ENCODE measurements at regions not wholly inside any gene's neighbourhood (a gene's known extent, or its start where the extent isn't known, plus 50 kb on each side); places are given as distances from the start of the nearest gene placed in this dataset.

- TF ChIP-seq CTCF (conservative IDR thresholded peaks at IDR 0.05; ENCODE audit: low read depth), result no peak
- H3K27ac ChIP-seq, result no peak overlapping the region
- POLR2A ChIA-PET (ENCODE audit: low non-redundant PET), result no interaction called here
- CTCF ChIA-PET, result no interaction called here
- no peak for DNase-seq (ENCODE audit: low spot score)
These were observed 147.9 kb upstream of the PDE1C start for GRCh38 chr7:32218154-32218467.

- ChIA-PET POLR2A (ENCODE audit: low non-redundant PET) (no interaction called here), CTCF (interaction anchor here (1.1 to 1.4 kb wide), 2 partner anchors 63 to 140 kb away, joined by 4 to 5 read pairs; no protein-coding TSS in a partner anchor)
- DNase-seq (ENCODE audit: low spot score), result no peak
- TF ChIP-seq CTCF (conservative IDR thresholded peaks at IDR 0.05; ENCODE audit: low read depth), result no peak
- no peak overlapping the region for H3K27ac ChIP-seq
These were observed 147.3 kb upstream of the PDE1C start for GRCh38 chr7:32217341-32218153.

GRCh38 chr7:32216759-32217158, 146.6 kb upstream of the PDE1C start:
- no peak for DNase-seq (ENCODE audit: low spot score)
- POLR2A ChIA-PET (ENCODE audit: low non-redundant PET), result no interaction called here
- no peak for TF ChIP-seq CTCF (conservative IDR thresholded peaks at IDR 0.05; ENCODE audit: low read depth)
- CTCF ChIA-PET, result interaction anchor here (1.1 to 1.4 kb wide), 2 partner anchors 64 to 141 kb away, joined by 4 to 5 read pairs; no protein-coding TSS in a partner anchor
- H3K27ac ChIP-seq, result no peak overlapping the region

- POLR2A ChIA-PET (ENCODE audit: low non-redundant PET), result no interaction called here
These were observed 145.5 kb upstream of the PDE1C start for GRCh38 chr7:32215697-32216096.

GRCh38 chr7:32214913-32215312, 144.7 kb upstream of the PDE1C start:
- DNase-seq (ENCODE audit: low spot score), result no peak
- no peak overlapping the region for H3K27ac ChIP-seq
- ChIA-PET POLR2A (ENCODE audit: low non-redundant PET) (no interaction called here), CTCF (interaction anchor here (0.6 kb wide), 1 partner anchor 970 kb away, joined by 3 read pairs; no protein-coding TSS in a partner anchor)
- TF ChIP-seq CTCF (conservative IDR thresholded peaks at IDR 0.05; ENCODE audit: low read depth), result no peak

More at GRCh38 chr7:32215697-32216096, 145.5 kb upstream of the PDE1C start:
- H3K27ac ChIP-seq, result no peak overlapping the region
- DNase-seq (ENCODE audit: low spot score), result no peak
- no peak for TF ChIP-seq CTCF (conservative IDR thresholded peaks at IDR 0.05; ENCODE audit: low read depth)
- CTCF ChIA-PET, result interaction anchor here (0.6 kb wide), 1 partner anchor 490 kb away, joined by 5 read pairs; no protein-coding TSS in a partner anchor

- CTCF ChIA-PET, result interaction anchor here (2.2 kb wide), 1 partner anchor 268 kb away, joined by 16 read pairs; no protein-coding TSS in a partner anchor
- H3K27ac ChIP-seq, result no peak overlapping the region
- POLR2A ChIA-PET (ENCODE audit: low non-redundant PET), result no interaction called here
- TF ChIP-seq CTCF (conservative IDR thresholded peaks at IDR 0.05; ENCODE audit: low read depth), result no peak
- DNase-seq (ENCODE audit: low spot score), result no peak
These were observed 142.1 kb upstream of the PDE1C start for GRCh38 chr7:32212321-32212720.
